NT2/D1 (cell line): ENCODE measurements at regions not wholly inside any gene's neighbourhood (a gene's known extent, or its start where the extent isn't known, plus 50 kb on each side); places are given as distances from the start of the nearest gene placed in this dataset.

Experiments
- DNase-seq: peaks from one replicate; pipeline ENCODE4 v3.0.0-alpha.2; 2011; ENCODE audit warnings: low read depth, low spot score
- H3K27me3 ChIP-seq: 2 replicates; pipeline ENCODE4 v1.6.0; 2011; ENCODE audit warnings: mild to moderate bottlenecking; ENCODE audit not compliant: insufficient read length, insufficient read depth
- H3K36me3 ChIP-seq: 2 replicates; pipeline ENCODE4 v1.6.1; 2011; ENCODE audit warnings: mild to moderate bottlenecking, low read length, mixed read lengths; ENCODE audit not compliant: insufficient read depth, insufficient read length
- H3K4me1 ChIP-seq: 2 replicates; pipeline ENCODE4 v1.5.1; 2011; ENCODE audit not compliant: insufficient read depth, insufficient read length
- H3K4me3 ChIP-seq: 2 replicates; pipeline ENCODE4 v1.5.1; 2011; ENCODE audit warnings: low read depth; ENCODE audit not compliant: insufficient read length
- H3K9ac ChIP-seq: 2 replicates; pipeline ENCODE4 v1.6.0; 2011; ENCODE audit warnings: low read depth; ENCODE audit not compliant: insufficient read length
- H3K9me3 ChIP-seq: 2 replicates; pipeline ENCODE4 v1.5.1; 2011; ENCODE audit warnings: mild to moderate bottlenecking, low read length; ENCODE audit not compliant: insufficient read depth
- SUZ12 ChIP-seq: IDR thresholded peaks from 2 replicates; pipeline ENCODE4 v1.6.1; 2011; ENCODE audit not compliant: insufficient read length, insufficient read depth; ENCODE audit errors: extremely low read depth
- YY1 ChIP-seq: IDR thresholded peaks from 2 replicates; pipeline ENCODE4 v1.6.1; 2011; ENCODE audit not compliant: insufficient read length, insufficient read depth
- ZNF274 ChIP-seq: IDR thresholded peaks from 2 replicates; pipeline ENCODE4 v1.6.1; 2011; ENCODE audit warnings: mild to moderate bottlenecking, low read depth, low read length

GRCh38 chr2:18925296-18925695 is 335.9 kb upstream of the NT5C1B start:
- Histone ChIP-seq H3K4me1 (no peaks in the 10 kb centered on the region), H3K36me3 (no peaks in the 10 kb centered on the region), H3K9me3 (no peaks in the 10 kb centered on the region), H3K4me3 (no peak overlapping the region), H3K27me3 (no peaks in the 10 kb centered on the region), H3K9ac (no peak overlapping the region)
- no peak for DNase-seq
- TF ChIP-seq YY1 (no peak), ZNF274 (no peak), SUZ12 (no peak)

- no peak overlapping the region for H3K9ac ChIP-seq
- H3K4me3 ChIP-seq: no peak overlapping the region
- TF ChIP-seq YY1 (no peak), SUZ12 (no peak), ZNF274 (no peak)
These were observed 335.5 kb upstream of the NT5C1B start for GRCh38 chr2:18924886-18925285.

GRCh38 chr2:18924386-18924785 is 335.0 kb upstream of the NT5C1B start:
- Histone ChIP-seq H3K4me3 (no peak overlapping the region), H3K36me3 (no peaks in the 10 kb centered on the region), H3K9me3 (no peaks in the 10 kb centered on the region), H3K9ac (no peak overlapping the region), H3K4me1 (no peaks in the 10 kb centered on the region), H3K27me3 (no peaks in the 10 kb centered on the region)
- DNase-seq: no peak
- TF ChIP-seq YY1: no peak
- TF ChIP-seq ZNF274: no peak
- no peak for TF ChIP-seq SUZ12

More at GRCh38 chr2:18924886-18925285, 335.5 kb upstream of the NT5C1B start:
- DNase-seq: no peak
- Histone ChIP-seq H3K27me3 (no peaks in the 10 kb centered on the region), H3K9me3 (no peaks in the 10 kb centered on the region), H3K36me3 (no peaks in the 10 kb centered on the region), H3K4me1 (no peaks in the 10 kb centered on the region)

- TF ChIP-seq YY1 (no peak), SUZ12 (no peak), ZNF274 (no peak)
- no peak for DNase-seq
These were observed 332.9 kb upstream of the NT5C1B start for GRCh38 chr2:18922276-18922675.

GRCh38 chr2:18918280-18918679 is 328.9 kb upstream of the NT5C1B start:
- H3K9ac ChIP-seq: no peak overlapping the region
- DNase-seq: no peak
- no peaks in the 10 kb centered on the region for H3K9me3 ChIP-seq
- no peak overlapping the region for H3K4me3 ChIP-seq
- no peaks in the 10 kb centered on the region for H3K36me3 ChIP-seq
- TF ChIP-seq SUZ12 (no peak), YY1 (no peak), ZNF274 (no peak)
- no peaks in the 10 kb centered on the region for H3K27me3 ChIP-seq
- H3K4me1 ChIP-seq: no peaks in the 10 kb centered on the region

More at GRCh38 chr2:18922276-18922675, 332.9 kb upstream of the NT5C1B start:
- no peak overlapping the region for H3K4me3 ChIP-seq
- no peaks in the 10 kb centered on the region for H3K36me3 ChIP-seq
- H3K9me3 ChIP-seq: no peaks in the 10 kb centered on the region
- H3K4me1 ChIP-seq: no peaks in the 10 kb centered on the region
- H3K27me3 ChIP-seq: no peaks in the 10 kb centered on the region
- H3K9ac ChIP-seq: no peak overlapping the region

- Histone ChIP-seq H3K4me3 (no peak overlapping the region), H3K9me3 (no peaks in the 10 kb centered on the region), H3K9ac (no peak overlapping the region), H3K36me3 (no peaks in the 10 kb centered on the region), H3K27me3 (no peaks in the 10 kb centered on the region), H3K4me1 (no peaks in the 10 kb centered on the region)
- no peak for DNase-seq
- no peak for TF ChIP-seq YY1
- no peak for TF ChIP-seq ZNF274
- TF ChIP-seq SUZ12: no peak
These were observed 325.9 kb upstream of the NT5C1B start for GRCh38 chr2:18915227-18915626.

GRCh38 chr2:18913512-18913911 is 324.1 kb upstream of the NT5C1B start:
- H3K36me3 ChIP-seq: no peaks in the 10 kb centered on the region
- H3K9ac ChIP-seq: no peak overlapping the region
- no peaks in the 10 kb centered on the region for H3K9me3 ChIP-seq
- TF ChIP-seq YY1 (no peak), SUZ12 (no peak), ZNF274 (no peak)
- no peaks in the 10 kb centered on the region for H3K4me1 ChIP-seq
- DNase-seq: no peak
- no peak overlapping the region for H3K4me3 ChIP-seq
- no peaks in the 10 kb centered on the region for H3K27me3 ChIP-seq

- no peak for DNase-seq
These were observed 323.0 kb upstream of the NT5C1B start for GRCh38 chr2:18912225-18912888.

More at GRCh38 chr2:18912225-18912888, 323.0 kb upstream of the NT5C1B start:
- Histone ChIP-seq H3K27me3 (no peaks in the 10 kb centered on the region), H3K4me3 (no peak overlapping the region), H3K36me3 (no peaks in the 10 kb centered on the region), H3K4me1 (no peaks in the 10 kb centered on the region), H3K9ac (no peak overlapping the region), H3K9me3 (no peaks in the 10 kb centered on the region)
- no peak for TF ChIP-seq SUZ12
- no peak for TF ChIP-seq ZNF274
- TF ChIP-seq YY1: no peak
